Body of pancreas (tissue), 4 donors: ENCODE measurements at regions not wholly inside any gene's neighbourhood (a gene's known extent, or its start where the extent isn't known, plus 50 kb on each side); places are given as distances from the start of the nearest gene placed in this dataset.

Source experiments
- ATAC-seq: fragments of 150-250 bp; one replicate; pipeline ENCODE4 v1.9.1; 2016
- DNase-seq, 4 donors: peaks; one replicate each; pipeline ENCODE4 v3.0.0-alpha.2; 2019
- H3K27ac ChIP-seq, 4 donors: fragments of 200-600 bp; sonication (generic); 1 replicate in 3 of 4; 2 replicates in 1 of 4; pipeline versions ENCODE4 v1.5.1 to v1.6.1; 2016 to 2019; ENCODE audit warnings: mild to moderate bottlenecking in 1 of 4, mixed read lengths in 1 of 4, moderate library complexity in 1 of 4
- H3K27me3 ChIP-seq, 2 donors: fragments of 200-600 bp; sonication (generic); one replicate each; pipeline ENCODE4 v1.6.0; 2016; ENCODE audit warnings: mild to moderate bottlenecking in 1 of 2
- H3K36me3 ChIP-seq, 2 donors: fragments of 200-600 bp; sonication (generic); replicated peaks in 1 of 2; 2 replicates each; pipeline ENCODE4 v1.5.1; 2016; ENCODE audit warnings: low read depth in 2 of 2; ENCODE audit not compliant: insufficient read depth in 1 of 2
- H3K4me1 ChIP-seq: fragments of 200-600 bp; sonication (generic); one replicate; pipeline ENCODE4 v1.6.0; 2016
- H3K4me3 ChIP-seq, 2 donors: fragments of 200-600 bp; sonication (generic); 1 replicate in 1 of 2; 2 replicates in 1 of 2; pipeline ENCODE4 v1.5.1; 2016 to 2019
- H3K9me3 ChIP-seq, 3 donors: fragments of 200-600 bp; sonication (generic); 1 replicate in 2 of 3; 2 replicates in 1 of 3; pipeline ENCODE4 v1.5.1; 2016
- CTCF ChIP-seq, 7 experiments: fragments of 450-650 bp in 4 of 7; fragments of 200-600 bp in 3 of 7; sonication (generic) in 3 of 7; IDR thresholded peaks; one replicate each; pipeline ENCODE4 v1.5.1; 2016 to 2019; ENCODE audit warnings: antibody characterized with exemption in 7 of 7
- POLR2A ChIP-seq, 3 donors: fragments of 450-650 bp; IDR thresholded peaks; one replicate each; pipeline ENCODE4 v1.6.1; 2016; ENCODE audit warnings: antibody characterized with exemption in 3 of 3, mild to moderate bottlenecking in 2 of 3
- WGBS, 2 donors: methylation state at CpG; one replicate each; pipeline ENCODE4 v1.1.5; 2017; 5-methylcytosine and 5-hydroxymethylcytosine counted together
- intact Hi-C: fragments of 100-400 bp; cut with DNase I; formaldehyde crosslinking; loops from one replicate; pipeline ENCODE4 v1.15.1; 2023

- TF ChIP-seq POLR2A (IDR thresholded peaks at IDR 0.05) (no peak), CTCF (IDR thresholded peaks at IDR 0.05) (peak in 1 of 7 experiments; percentile 7)
- Histone ChIP-seq H3K27ac (peak overlapping the region; percentile 47 to 76 (median 68)), H3K27me3 (no peaks in the 10 kb centered on the region), H3K4me1 (peaks cover 66% of the 10 kb centered on the region), H3K36me3 (no peaks in the 10 kb centered on the region), H3K9me3 (no peaks in the 10 kb centered on the region), H3K4me3 (no peak overlapping the region)
- intact Hi-C loops: no loop called here
- peak; percentile 80 to 92 (median 88) for DNase-seq
- peak; percentile 91 for ATAC-seq
- WGBS, 2 donors: 17 to 31% methylated on average over 15 to 17 of the region's 17 CpGs
Measured at GRCh38 chr13:26961890-26962615, 201.5 kb upstream of the GPR12 start.

- Histone ChIP-seq H3K9me3 (no peaks in the 10 kb centered on the region), H3K4me3 (no peak overlapping the region), H3K36me3 (no peaks in the 10 kb centered on the region), H3K4me1 (peaks cover 47% of the 10 kb centered on the region), H3K27me3 (no peaks in the 10 kb centered on the region), H3K27ac (no peak overlapping the region)
- no peak for ATAC-seq
- no peak for DNase-seq
- 68 to 83% methylated on average over 1 of the region's 1 CpG for WGBS, 2 donors
- TF ChIP-seq POLR2A (IDR thresholded peaks at IDR 0.05) (no peak), CTCF (IDR thresholded peaks at IDR 0.05) (no peak)
- intact Hi-C loops: no loop called here
Measured at GRCh38 chr13:26957182-26957581, 196.6 kb upstream of the GPR12 start.

GRCh38 chr13:26956522-26957142, 196.0 kb upstream of the GPR12 start:
- Histone ChIP-seq H3K27ac (no peak overlapping the region), H3K4me3 (no peak overlapping the region), H3K36me3 (no peaks in the 10 kb centered on the region), H3K4me1 (peaks cover 47% of the 10 kb centered on the region), H3K27me3 (no peaks in the 10 kb centered on the region), H3K9me3 (no peaks in the 10 kb centered on the region)
- 33 to 34% methylated on average over 9 to 10 of the region's 10 CpGs for WGBS, 2 donors
- intact Hi-C loops: no loop called here
- DNase-seq: no peak
- TF ChIP-seq CTCF (IDR thresholded peaks at IDR 0.05) (no peak), POLR2A (IDR thresholded peaks at IDR 0.05) (no peak)
- no peak for ATAC-seq

- no peak for DNase-seq
- Histone ChIP-seq H3K4me3 (no peak overlapping the region), H3K4me1 (peaks cover 57% of the 10 kb centered on the region), H3K9me3 (no peaks in the 10 kb centered on the region), H3K27me3 (no peaks in the 10 kb centered on the region), H3K36me3 (no peaks in the 10 kb centered on the region), H3K27ac (no peak overlapping the region)
- no peak for TF ChIP-seq POLR2A (IDR thresholded peaks at IDR 0.05)
- TF ChIP-seq CTCF (IDR thresholded peaks at IDR 0.05): no peak
- ATAC-seq: no peak
- intact Hi-C loops: no loop called here
- 75 to 80% methylated on average over 4 of the region's 4 CpGs for WGBS, 2 donors
Measured at GRCh38 chr13:26954976-26955375, 194.4 kb upstream of the GPR12 start.
